Superior temporal gyrus (tissue), 1 donor: ENCODE measurements at regions not wholly inside any gene's neighbourhood (a gene's known extent, or its start where the extent isn't known, plus 50 kb on each side); places are given as distances from the start of the nearest gene placed in this dataset.

ENCODE experiments used
- DNase-seq: peaks from one replicate; pipeline ENCODE4 v3.0.0-alpha.2; 2016; ENCODE audit errors: extremely low spot score

- no peak for DNase-seq
These were observed 56.1 kb upstream of the ID3 start for GRCh38 chr1:23615423-23615822.

DNA sequence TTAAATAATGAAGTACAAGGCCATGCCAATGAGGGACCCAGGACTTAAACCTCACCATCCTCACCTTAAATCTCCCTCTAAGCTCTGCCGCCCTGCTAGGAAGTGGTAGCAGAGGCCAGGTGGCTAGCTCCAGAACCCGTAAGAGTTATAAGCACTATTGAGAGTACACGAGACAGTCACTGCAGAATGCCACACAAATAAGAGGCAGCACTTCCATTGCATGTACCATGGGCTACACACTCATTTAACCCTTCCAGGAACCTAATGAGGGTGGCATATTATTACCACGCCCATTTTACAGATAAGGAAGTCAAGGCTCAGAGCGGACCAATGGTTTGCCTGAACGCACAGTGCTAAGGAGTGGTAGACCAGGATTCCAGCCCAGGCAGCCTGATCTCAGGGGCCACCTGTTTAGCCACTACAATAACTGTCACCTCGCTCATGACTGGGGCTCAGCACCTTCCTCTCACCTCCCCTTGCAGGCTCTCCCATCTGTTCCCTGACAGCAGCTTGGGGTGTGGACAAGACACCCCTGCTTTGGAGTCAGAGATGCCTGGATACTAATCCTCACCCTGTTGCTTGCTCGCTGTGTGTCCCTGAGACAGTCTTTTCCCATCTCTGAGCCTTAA, 54.8 kb upstream of the ID3 start:
- no peak for DNase-seq

DNA sequence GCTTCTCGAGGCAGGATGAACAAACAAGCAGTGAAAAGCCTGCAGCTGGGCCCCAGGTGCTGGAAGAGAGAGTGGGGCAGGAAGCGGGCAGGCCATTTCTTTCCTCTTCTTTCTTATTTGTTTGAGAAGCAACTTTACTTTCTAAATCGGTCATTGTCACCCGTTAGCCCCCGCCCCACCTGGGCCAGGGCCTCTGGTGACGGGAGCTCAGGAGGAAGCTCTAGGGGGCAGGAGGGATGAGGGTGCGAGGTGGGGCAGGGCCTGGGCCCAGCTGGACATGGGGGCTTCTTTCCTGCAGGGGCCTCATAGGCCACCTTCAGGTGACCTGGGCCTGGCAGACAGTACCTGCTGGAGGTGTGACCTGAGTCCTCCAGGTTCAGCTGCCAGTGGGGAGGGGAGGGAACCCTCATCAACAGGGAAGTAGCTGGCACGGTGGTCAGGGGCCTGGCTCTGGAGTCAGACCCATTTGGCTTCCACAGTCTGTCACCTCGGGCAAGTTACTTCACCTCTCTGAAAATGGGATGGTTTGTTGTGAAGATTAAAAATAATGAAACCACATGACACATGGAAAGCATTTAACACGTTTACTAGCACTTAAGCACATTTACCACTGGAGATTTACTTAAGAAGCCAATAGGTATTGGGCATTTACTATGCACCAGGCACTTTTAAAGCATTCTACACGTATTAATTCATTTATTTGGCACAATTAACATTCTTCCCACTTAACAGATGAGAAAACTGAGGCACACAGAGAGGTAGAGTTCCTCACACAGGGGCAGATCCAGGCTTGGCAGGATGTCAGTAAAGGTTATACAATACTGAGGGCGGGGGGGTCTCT, 54.1 kb upstream of the ID3 start:
- no peak for DNase-seq

GRCh38 chr1:23611601-23612327, 52.5 kb upstream of the ID3 start:
- DNase-seq: no peak

DNA sequence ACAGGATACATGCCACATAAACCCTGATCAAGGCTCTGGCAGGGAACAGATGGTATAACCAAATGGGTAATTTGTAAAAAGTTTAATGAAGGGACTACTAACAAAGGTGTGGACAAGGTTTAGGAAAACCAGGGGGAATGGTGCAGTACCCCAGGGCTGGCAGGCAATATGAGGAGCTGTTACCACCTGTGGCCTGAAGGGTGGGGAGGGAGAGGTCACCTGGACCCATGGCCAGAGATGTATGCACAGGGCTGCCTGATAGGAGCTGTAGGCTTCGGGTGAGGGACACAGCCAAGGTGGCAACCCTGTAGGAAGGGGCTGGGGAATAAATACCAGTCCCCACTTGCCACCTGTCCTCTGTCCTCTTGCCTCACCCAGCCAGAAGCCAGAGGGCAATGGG, 51.4 kb upstream of the ID3 start:
- DNase-seq: no peak

DNA sequence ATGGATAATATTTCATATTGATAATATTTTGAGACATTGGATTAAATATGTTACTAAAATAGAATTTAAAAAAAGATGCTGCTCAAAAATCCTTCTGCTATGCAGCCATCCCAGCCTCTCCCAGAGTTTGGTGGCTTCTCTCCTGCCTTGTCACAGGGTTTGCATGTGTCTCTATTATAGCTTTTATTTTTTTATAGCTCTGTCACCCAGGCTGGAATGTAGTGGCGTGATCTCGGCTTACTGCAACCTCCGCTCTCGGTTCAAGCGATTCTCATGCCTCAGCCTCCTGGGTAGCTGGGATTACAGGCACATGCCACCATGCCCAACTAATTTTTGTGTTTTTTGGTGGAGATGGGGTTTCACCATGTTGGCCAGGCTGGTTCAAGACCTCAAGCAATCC, 50.7 kb upstream of the ID3 start:
- no peak for DNase-seq
